Spleen (tissue), 11 donors: ENCODE measurements at regions not wholly inside any gene's neighbourhood (a gene's known extent, or its start where the extent isn't known, plus 50 kb on each side); places are given as distances from the start of the nearest gene placed in this dataset.

ENCODE experiments used
- DNase-seq: peaks from one replicate; pipeline ENCODE4 v3.0.0-alpha.2; 2020
- H3K27ac ChIP-seq, 8 donors: fragments of 200-600 bp; sonication (generic) in 7 of 8; 1 replicate in 4 of 8; 2 replicates in 4 of 8; pipeline versions ENCODE4 v1.5.0 to v1.8.0; 2016 to 2021; ENCODE audit warnings: inconsistent platforms in 4 of 8, mild to moderate bottlenecking in 4 of 8, moderate library complexity in 1 of 8
- H3K27me3 ChIP-seq, 7 donors: fragments of 200-600 bp; sonication (generic) in 6 of 7; replicated peaks in 1 of 7; 1 replicate in 4 of 7; 2 replicates in 3 of 7; pipeline versions ENCODE4 v1.5.0 to v1.8.0; 2016 to 2021; ENCODE audit warnings: inconsistent platforms in 3 of 7, mild to moderate bottlenecking in 1 of 7
- H3K36me3 ChIP-seq, 6 donors: fragments of 200-600 bp; sonication (generic) in 5 of 6; 1 replicate in 4 of 6; 2 replicates in 2 of 6; pipeline versions ENCODE4 v1.5.0 to v1.8.0; 2016 to 2021; ENCODE audit warnings: inconsistent platforms in 2 of 6
- H3K4me1 ChIP-seq, 6 donors: fragments of 200-600 bp; sonication (generic) in 5 of 6; 1 replicate in 3 of 6; 2 replicates in 3 of 6; pipeline versions ENCODE4 v1.5.0 to v1.8.0; 2016 to 2021; ENCODE audit warnings: inconsistent platforms in 3 of 6
- H3K4me3 ChIP-seq, 8 donors: fragments of 200-600 bp; sonication (generic) in 7 of 8; 1 replicate in 4 of 8; 2 replicates in 4 of 8; pipeline versions ENCODE4 v1.5.0 to v1.8.0; 2016 to 2021; ENCODE audit warnings: inconsistent platforms in 4 of 8, mild to moderate bottlenecking in 4 of 8, moderate library complexity in 2 of 8
- H3K9me3 ChIP-seq, 8 donors: fragments of 200-600 bp; sonication (generic) in 7 of 8; 1 replicate in 4 of 8; 2 replicates in 4 of 8; pipeline versions ENCODE4 v1.5.0 to v1.8.0; 2016 to 2021; ENCODE audit warnings: inconsistent platforms in 4 of 8
- CTCF ChIP-seq, 11 experiments: fragments of 200-600 bp in 7 of 11; fragments of 450-650 bp in 4 of 11; sonication (generic) in 4 of 11; IDR thresholded peaks in 8 of 11; conservative IDR thresholded peaks in 3 of 11; 1 replicate in 7 of 11; 2 replicates in 4 of 11; pipeline versions ENCODE4 v1.4.0 to v1.8.0; 2016 to 2021; ENCODE audit warnings: antibody characterized with exemption in 11 of 11, inconsistent platforms in 4 of 11, mild to moderate bottlenecking in 1 of 11
- POLR2A ChIP-seq, 3 donors: fragments of 450-650 bp; IDR thresholded peaks; one replicate each; pipeline ENCODE4 v1.5.1; 2017; ENCODE audit warnings: antibody characterized with exemption in 3 of 3, mild to moderate bottlenecking in 1 of 3
- POLR2AphosphoS5 ChIP-seq, 3 donors: sonication (generic); formaldehyde crosslinking; IDR thresholded peaks; one replicate each; pipeline ENCODE4 v1.5.1; 2017; ENCODE audit warnings: antibody characterized with exemption in 3 of 3
- WGBS, 5 donors: extraction: QIAGEN DNeasy Blood & Tissue Kit in 3 of 5; methylation state at CpG; one replicate each; pipeline versions ENCODE4 v1.1.5 to v1.1.7; 2013 to 2018; 5-methylcytosine and 5-hydroxymethylcytosine counted together
- intact Hi-C: fragments of 100-400 bp; cut with DNase I; formaldehyde crosslinking; loops from one replicate; pipeline ENCODE4 v1.15.0; 2023; ENCODE audit warnings: low total_unique reads
- donor health status: healthy with polysubstance abuse.
- donor health status: DM: no; HTN: no; CAD: no; lungs with moderate emphysema.
- donor health status: DM: no; HTN: no; CAD: no.
- donor health status: Bipolar disorder and iron deficiency.
- donor health status: healthy.
- donor health status: DM: no; HTN: no; CAD: no.
- donor health status: DM: yes; HTN: yes; CAD: no.

- H3K27ac ChIP-seq = no peak overlapping the region
- peaks cover 0 to 89% (median 14%) of the 10 kb centered on the region in 7 donors for H3K27me3 ChIP-seq
- no peak overlapping the region for H3K4me3 ChIP-seq
- peaks cover 0 to 16% (median 6%) of the 10 kb centered on the region in 6 donors for H3K4me1 ChIP-seq
- intact Hi-C loops = no loop called here
- DNase-seq = no peak
- WGBS, 5 donors = 85 to 93% (median 91%) methylated on average over 19 of the region's 19 CpGs
- no peak for TF ChIP-seq CTCF (IDR thresholded peaks at IDR 0.05 in 8 of 11, conservative IDR thresholded peaks at IDR 0.05 in 3 of 11)
- TF ChIP-seq POLR2AphosphoS5 (IDR thresholded peaks at IDR 0.05) = no peak
- TF ChIP-seq POLR2A (IDR thresholded peaks at IDR 0.05) = no peak
- H3K36me3 ChIP-seq = no peaks in the 10 kb centered on the region
- H3K9me3 ChIP-seq = no peaks in the 10 kb centered on the region
These were observed 135.3 kb downstream of the SOX1 start for GRCh38 chr13:112202266-112202665.

- WGBS, 5 donors = 72 to 83% (median 75%) methylated on average over 8 to 10 of the region's 10 CpGs
- no peaks in the 10 kb centered on the region for H3K9me3 ChIP-seq
- H3K4me1 ChIP-seq = peaks cover 0 to 16% (median 6%) of the 10 kb centered on the region in 6 donors
- no peak for DNase-seq
- H3K4me3 ChIP-seq = no peak overlapping the region
- TF ChIP-seq CTCF (IDR thresholded peaks at IDR 0.05 in 8 of 11, conservative IDR thresholded peaks at IDR 0.05 in 3 of 11) = no peak
- no peak for TF ChIP-seq POLR2AphosphoS5 (IDR thresholded peaks at IDR 0.05)
- TF ChIP-seq POLR2A (IDR thresholded peaks at IDR 0.05) = no peak
- no peaks in the 10 kb centered on the region for H3K36me3 ChIP-seq
- no peak overlapping the region for H3K27ac ChIP-seq
- intact Hi-C loops = no loop called here
- H3K27me3 ChIP-seq = peaks cover 0 to 93% (median 14%) of the 10 kb centered on the region in 7 donors
These were observed 136.0 kb downstream of the SOX1 start for GRCh38 chr13:112202966-112203365.

DNA sequence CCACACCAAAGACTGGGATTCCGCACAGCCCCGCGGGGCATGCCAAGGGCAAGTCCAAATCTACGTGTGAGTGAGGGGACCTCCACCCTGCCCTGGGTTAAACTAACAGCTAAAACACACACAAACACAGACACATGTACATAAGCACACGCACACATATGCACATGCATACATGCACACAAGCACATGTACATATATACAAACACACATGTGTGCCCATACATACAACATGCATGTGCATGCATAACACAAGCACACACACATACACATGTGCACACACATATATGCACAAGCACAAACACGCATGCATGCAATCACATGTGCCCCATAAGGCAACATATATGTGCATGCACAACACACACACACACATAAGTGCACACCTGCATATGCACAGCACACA, 136.7 kb downstream of the SOX1 start:
- peaks cover 0 to 16% (median 6%) of the 10 kb centered on the region in 6 donors for H3K4me1 ChIP-seq
- H3K4me3 ChIP-seq = no peak overlapping the region
- H3K27ac ChIP-seq = no peak overlapping the region
- WGBS, 5 donors = 92 to 96% (median 93%) methylated on average over 6 of the region's 6 CpGs
- H3K36me3 ChIP-seq = no peaks in the 10 kb centered on the region
- intact Hi-C loops = no loop called here
- no peaks in the 10 kb centered on the region for H3K9me3 ChIP-seq
- H3K27me3 ChIP-seq = peaks cover 0 to 93% (median 18%) of the 10 kb centered on the region in 7 donors
- no peak for DNase-seq
- no peak for TF ChIP-seq POLR2A (IDR thresholded peaks at IDR 0.05)

GRCh38 chr13:112204346-112205327, 137.7 kb downstream of the SOX1 start:
- DNase-seq = no peak
- WGBS, 5 donors = 23 to 27% (median 25%) methylated on average over 33 of the region's 33 CpGs
- peaks cover 0 to 97% (median 19%) of the 10 kb centered on the region in 7 donors for H3K27me3 ChIP-seq
- no peak overlapping the region for H3K27ac ChIP-seq
- no peaks in the 10 kb centered on the region for H3K9me3 ChIP-seq
- intact Hi-C loops = no loop called here
- H3K36me3 ChIP-seq = no peaks in the 10 kb centered on the region
- no peak overlapping the region for H3K4me3 ChIP-seq
- H3K4me1 ChIP-seq = peaks cover 0 to 16% (median 6%) of the 10 kb centered on the region in 6 donors
- TF ChIP-seq POLR2A (IDR thresholded peaks at IDR 0.05) (no peak), CTCF (IDR thresholded peaks at IDR 0.05 in 8 of 11, conservative IDR thresholded peaks at IDR 0.05 in 3 of 11) (no peak), POLR2AphosphoS5 (IDR thresholded peaks at IDR 0.05) (no peak)
